Ishikawa (cell line): ENCODE measurements at regions not wholly inside any gene's neighbourhood (a gene's known extent, or its start where the extent isn't known, plus 50 kb on each side); places are given as distances from the start of the nearest gene placed in this dataset.

ENCODE experiments used
- CEBPB ChIP-seq: IDR thresholded peaks from 2 replicates; pipeline ENCODE4 v1.6.1; 2012
- CREB1 ChIP-seq: IDR thresholded peaks from 2 replicates; pipeline ENCODE4 v1.6.1; 2012; ENCODE audit warnings: low read depth
- EGR1 ChIP-seq: IDR thresholded peaks from 2 replicates; pipeline ENCODE4 v1.6.1; 2012
- EP300 ChIP-seq: IDR thresholded peaks from 2 replicates; pipeline ENCODE4 v1.6.1; 2012; ENCODE audit warnings: borderline replicate concordance
- FOXM1 ChIP-seq: IDR thresholded peaks from 2 replicates; pipeline ENCODE4 v1.6.1; 2012; ENCODE audit warnings: low read depth, borderline replicate concordance
- NFIC ChIP-seq: IDR thresholded peaks from 2 replicates; pipeline ENCODE4 v1.6.1; 2012
- RAD21 ChIP-seq: IDR thresholded peaks from 2 replicates; pipeline ENCODE4 v1.6.1; 2012; ENCODE audit warnings: low read depth
- TAF1 ChIP-seq: IDR thresholded peaks from 2 replicates; pipeline ENCODE4 v1.6.1; 2012; ENCODE audit warnings: low read depth, mild to moderate bottlenecking
- TCF12 ChIP-seq: IDR thresholded peaks from 2 replicates; pipeline ENCODE4 v1.6.1; 2012; ENCODE audit warnings: low read depth
- TEAD4 ChIP-seq: IDR thresholded peaks from 2 replicates; pipeline ENCODE4 v1.6.1; 2012
- USF1 ChIP-seq: IDR thresholded peaks from 2 replicates; pipeline ENCODE4 v1.6.1; 2012
- YY1 ChIP-seq: IDR thresholded peaks from 2 replicates; pipeline ENCODE4 v1.6.1; 2012; ENCODE audit warnings: low read depth
- ZBTB7A ChIP-seq: IDR thresholded peaks from 2 replicates; pipeline ENCODE4 v1.6.1; 2012; ENCODE audit warnings: low read depth
- TF ChIP-seq, protein P1 (sequence below): IDR thresholded peaks from 2 replicates; pipeline ENCODE4 v1.6.1; 2012; ENCODE audit warnings: low read depth, mild to moderate bottlenecking
- TF ChIP-seq, protein P2 (sequence below): IDR thresholded peaks from 2 replicates; pipeline ENCODE4 v1.6.1; 2012

DNA sequence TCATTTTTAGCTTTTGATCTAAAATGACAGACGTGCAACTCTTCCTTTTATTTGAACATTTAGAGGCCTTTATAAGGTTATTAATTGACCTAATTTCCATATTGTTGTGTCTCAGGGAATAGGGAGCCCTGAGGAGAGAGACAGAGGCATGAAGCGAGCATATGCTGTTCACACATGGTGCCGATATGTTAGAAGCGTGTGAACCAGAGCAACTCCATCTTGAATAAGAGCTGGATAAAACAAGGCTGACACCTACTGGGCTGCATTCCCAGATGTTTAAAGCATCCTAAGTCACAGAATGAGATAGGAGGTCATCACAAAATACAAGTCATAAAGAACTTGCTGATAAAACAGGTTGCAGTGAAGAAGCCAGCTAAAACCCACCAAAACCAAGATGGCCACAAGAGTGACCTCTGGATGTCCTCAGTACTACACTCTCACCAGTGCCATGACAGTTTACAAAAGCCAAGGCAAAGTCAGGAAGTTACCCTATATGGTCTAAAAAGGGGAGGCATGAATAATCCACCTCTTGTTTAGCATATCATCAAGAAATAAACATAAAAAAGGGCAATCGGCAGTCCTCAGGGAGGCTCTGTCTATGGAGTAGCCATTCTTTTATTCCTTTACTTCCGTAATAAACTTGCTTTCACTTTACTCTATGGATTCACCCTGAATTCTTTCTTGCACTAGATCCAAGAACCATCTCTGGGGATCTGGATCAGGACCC lies 80.1 kb downstream of the SEC61G start:
- TF ChIP-seq EGR1 (no peak), TEAD4 (no peak), TAF1 (no peak), NFIC (no peak), EP300 (no peak), YY1 (no peak), FOXM1 (no peak), USF1 (no peak), TCF12 (no peak)
- TF ChIP-seq, protein P1, sequence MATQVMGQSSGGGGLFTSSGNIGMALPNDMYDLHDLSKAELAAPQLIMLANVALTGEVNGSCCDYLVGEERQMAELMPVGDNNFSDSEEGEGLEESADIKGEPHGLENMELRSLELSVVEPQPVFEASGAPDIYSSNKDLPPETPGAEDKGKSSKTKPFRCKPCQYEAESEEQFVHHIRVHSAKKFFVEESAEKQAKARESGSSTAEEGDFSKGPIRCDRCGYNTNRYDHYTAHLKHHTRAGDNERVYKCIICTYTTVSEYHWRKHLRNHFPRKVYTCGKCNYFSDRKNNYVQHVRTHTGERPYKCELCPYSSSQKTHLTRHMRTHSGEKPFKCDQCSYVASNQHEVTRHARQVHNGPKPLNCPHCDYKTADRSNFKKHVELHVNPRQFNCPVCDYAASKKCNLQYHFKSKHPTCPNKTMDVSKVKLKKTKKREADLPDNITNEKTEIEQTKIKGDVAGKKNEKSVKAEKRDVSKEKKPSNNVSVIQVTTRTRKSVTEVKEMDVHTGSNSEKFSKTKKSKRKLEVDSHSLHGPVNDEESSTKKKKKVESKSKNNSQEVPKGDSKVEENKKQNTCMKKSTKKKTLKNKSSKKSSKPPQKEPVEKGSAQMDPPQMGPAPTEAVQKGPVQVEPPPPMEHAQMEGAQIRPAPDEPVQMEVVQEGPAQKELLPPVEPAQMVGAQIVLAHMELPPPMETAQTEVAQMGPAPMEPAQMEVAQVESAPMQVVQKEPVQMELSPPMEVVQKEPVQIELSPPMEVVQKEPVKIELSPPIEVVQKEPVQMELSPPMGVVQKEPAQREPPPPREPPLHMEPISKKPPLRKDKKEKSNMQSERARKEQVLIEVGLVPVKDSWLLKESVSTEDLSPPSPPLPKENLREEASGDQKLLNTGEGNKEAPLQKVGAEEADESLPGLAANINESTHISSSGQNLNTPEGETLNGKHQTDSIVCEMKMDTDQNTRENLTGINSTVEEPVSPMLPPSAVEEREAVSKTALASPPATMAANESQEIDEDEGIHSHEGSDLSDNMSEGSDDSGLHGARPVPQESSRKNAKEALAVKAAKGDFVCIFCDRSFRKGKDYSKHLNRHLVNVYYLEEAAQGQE, result no peak
- TF ChIP-seq, protein P2, sequence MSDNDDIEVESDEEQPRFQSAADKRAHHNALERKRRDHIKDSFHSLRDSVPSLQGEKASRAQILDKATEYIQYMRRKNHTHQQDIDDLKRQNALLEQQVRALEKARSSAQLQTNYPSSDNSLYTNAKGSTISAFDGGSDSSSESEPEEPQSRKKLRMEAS, result no peak

DNA sequence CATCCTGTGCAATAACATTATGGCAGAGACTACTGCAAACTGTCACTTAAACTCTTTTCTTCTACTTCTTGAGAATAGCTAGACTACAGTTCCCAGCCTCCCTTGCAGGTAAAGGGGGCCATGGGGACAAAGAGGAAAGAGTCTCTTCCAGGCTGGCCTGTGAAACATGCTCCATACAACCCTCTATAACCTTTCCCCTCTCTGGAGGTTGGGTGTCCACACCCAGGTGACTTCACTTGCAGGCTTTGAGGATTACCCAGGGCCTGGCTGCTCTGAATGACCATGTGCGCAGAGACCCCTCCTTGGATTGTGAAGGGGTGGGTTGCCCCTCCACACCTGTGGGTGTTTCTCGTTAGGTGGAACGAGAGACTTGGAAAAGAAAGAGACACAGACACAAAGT lies 84.1 kb downstream of the SEC61G start:
- TF ChIP-seq, protein P2, result no peak
- TF ChIP-seq EGR1 (no peak), NFIC (no peak), TAF1 (no peak), CEBPB (no peak), TEAD4 (no peak)

DNA sequence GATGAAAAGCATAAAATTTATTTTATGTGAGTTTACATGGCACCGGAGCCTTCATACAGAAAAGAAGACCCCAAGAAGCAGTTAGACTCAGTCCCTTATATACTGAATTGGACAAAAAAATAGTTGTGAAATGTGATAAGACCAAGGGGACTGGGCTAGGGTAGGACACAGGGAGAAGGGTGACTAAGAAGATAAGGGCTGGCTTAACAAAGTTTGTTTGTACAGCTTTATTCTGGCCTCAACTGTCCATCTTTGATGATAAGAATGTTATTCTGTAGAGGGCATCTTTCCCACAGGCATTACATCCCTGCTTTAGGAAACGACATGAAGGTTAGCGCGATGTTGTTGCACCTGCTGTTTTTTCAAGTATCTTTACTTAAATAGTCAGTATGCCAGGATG lies 86.5 kb downstream of the SEC61G start:
- TF ChIP-seq FOXM1, result no peak
- TF ChIP-seq TAF1, result no peak
- no peak for TF ChIP-seq EGR1
- TF ChIP-seq TCF12, result no peak
- no peak for TF ChIP-seq CREB1
- no peak for TF ChIP-seq USF1
- TF ChIP-seq TEAD4, result no peak
- no peak for TF ChIP-seq YY1
- TF ChIP-seq, protein P1, result no peak
- no peak for TF ChIP-seq ZBTB7A
- no peak for TF ChIP-seq RAD21
- no peak for TF ChIP-seq NFIC
- no peak for TF ChIP-seq CEBPB
- TF ChIP-seq EP300, result no peak
- TF ChIP-seq, protein P2, result no peak

DNA sequence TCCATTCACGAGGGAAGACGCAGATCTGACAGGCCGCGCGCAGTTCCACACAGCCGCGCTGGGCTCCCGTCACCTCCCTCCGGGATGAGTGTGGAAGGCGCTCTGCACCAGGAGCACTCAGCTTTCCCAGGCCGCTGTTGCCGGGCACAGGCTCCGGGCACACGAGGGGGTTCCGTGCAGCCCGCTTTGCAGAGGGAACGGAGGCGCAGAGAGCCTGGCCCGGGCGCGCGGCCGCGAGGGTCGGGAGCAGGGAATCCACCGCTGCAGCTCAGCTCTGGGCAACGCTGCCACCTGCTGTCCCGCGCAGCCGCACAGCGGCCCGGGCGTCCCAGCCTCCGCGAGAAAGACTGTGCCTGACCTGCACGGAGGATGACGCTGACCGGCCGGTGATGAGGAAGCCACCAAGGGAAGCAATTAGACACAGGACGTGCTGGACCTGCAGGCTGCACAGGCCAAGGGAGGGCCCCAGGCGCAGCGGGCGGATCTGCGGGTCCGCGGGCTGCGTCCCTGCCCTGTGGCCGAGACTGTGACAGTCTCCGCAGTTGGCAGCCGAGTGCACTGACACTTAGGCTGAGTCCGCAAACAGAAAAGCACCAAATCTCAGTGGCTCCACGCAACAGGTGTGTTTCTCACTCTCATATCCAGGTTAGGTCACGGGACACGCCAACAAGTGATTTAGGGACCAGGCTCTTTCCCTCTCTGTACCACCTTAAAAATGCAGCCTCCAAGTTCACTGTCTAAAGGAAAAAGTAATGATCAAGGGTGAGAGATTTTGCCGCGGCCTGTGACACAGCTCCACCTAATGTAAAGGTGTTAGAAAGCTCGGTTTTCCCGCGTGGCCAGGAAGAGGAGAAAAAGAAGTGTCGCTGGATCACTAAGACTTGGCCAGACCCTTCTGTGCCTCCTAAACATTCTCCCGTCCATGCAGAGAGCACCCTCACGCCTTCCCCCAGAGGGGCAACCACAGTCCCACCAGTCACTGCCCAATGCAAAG lies 94.5 kb downstream of the SEC61G start:
- TF ChIP-seq NFIC (no peak), YY1 (no peak), TAF1 (no peak), RAD21 (peak; percentile 57), USF1 (no peak)

DNA sequence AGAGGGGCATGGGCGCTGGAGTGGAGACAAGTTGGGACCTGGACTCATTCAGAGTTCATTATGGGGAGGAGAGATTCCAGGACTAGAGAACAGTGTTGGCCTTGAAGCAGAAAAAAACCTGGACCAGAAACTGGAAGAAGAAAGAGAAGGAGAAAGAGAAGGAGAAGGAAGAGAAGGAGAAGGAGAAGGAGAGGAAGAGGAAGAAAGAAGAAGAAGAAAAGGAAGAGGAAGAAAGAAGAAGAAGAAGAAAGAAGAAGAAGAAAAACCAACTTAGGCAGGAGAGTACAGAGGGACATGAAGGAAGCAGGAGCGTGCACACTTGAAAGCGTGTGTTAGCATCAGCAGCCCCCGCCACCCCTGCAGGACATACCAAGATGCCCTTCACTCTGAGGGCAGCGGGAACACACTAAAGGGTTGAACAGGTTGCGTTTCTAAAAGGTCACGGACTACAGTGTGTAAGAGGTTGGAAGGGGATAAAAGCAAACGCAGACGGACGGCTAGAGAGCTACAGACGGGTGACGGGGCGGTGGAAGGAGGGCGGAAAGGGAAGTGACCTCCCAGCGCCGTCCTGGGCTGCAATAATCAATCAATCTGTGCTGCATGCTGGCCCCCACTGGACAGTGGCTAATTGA lies 95.3 kb downstream of the SEC61G start:
- TF ChIP-seq FOXM1, result no peak
- no peak for TF ChIP-seq CREB1
